ENCODE measurements at regions not wholly inside any gene's neighbourhood (a gene's known extent, or its start where the extent isn't known, plus 50 kb on each side); places are given as distances from the start of the nearest gene placed in this dataset.

- H3K4me3 ChIP-seq (ENCODE audit: control insufficient read depth, low read depth, low read length) = no peak overlapping the region
- DNase-seq (ENCODE audit: low read depth) = no peak
- TF ChIP-seq CTCF (conservative IDR thresholded peaks at IDR 0.05; ENCODE audit: control insufficient read depth, insufficient read depth, low read depth, low read length) = no peak
Observed at GRCh38 chr5:154562244-154562880, 84.3 kb upstream of the HAND1 start.

- DNase-seq (ENCODE audit: low read depth) = no peak
- no peak for TF ChIP-seq CTCF (conservative IDR thresholded peaks at IDR 0.05; ENCODE audit: control insufficient read depth, insufficient read depth, low read depth, low read length)
- no peak overlapping the region for H3K4me3 ChIP-seq (ENCODE audit: control insufficient read depth, low read depth, low read length)
Observed at GRCh38 chr5:154559398-154560276, 81.6 kb upstream of the HAND1 start.

GRCh38 chr5:154557548-154557947, 79.5 kb upstream of the HAND1 start:
- DNase-seq (ENCODE audit: low read depth) = no peak
- H3K4me3 ChIP-seq (ENCODE audit: control insufficient read depth, low read depth, low read length) = no peak overlapping the region
- no peak for TF ChIP-seq CTCF (conservative IDR thresholded peaks at IDR 0.05; ENCODE audit: control insufficient read depth, insufficient read depth, low read depth, low read length)

- DNase-seq (ENCODE audit: low read depth) = peak; percentile 24
- no peak overlapping the region for H3K4me3 ChIP-seq (ENCODE audit: control insufficient read depth, low read depth, low read length)
- no peak for TF ChIP-seq CTCF (conservative IDR thresholded peaks at IDR 0.05; ENCODE audit: control insufficient read depth, insufficient read depth, low read depth, low read length)
Observed at GRCh38 chr5:154547551-154547950, 69.5 kb upstream of the HAND1 start.

GRCh38 chr5:154546719-154547118, 68.7 kb upstream of the HAND1 start:
- H3K4me3 ChIP-seq (ENCODE audit: control insufficient read depth, low read depth, low read length) = no peak overlapping the region
- no peak for TF ChIP-seq CTCF (conservative IDR thresholded peaks at IDR 0.05; ENCODE audit: control insufficient read depth, insufficient read depth, low read depth, low read length)

GRCh38 chr5:154544646-154545045, 66.6 kb upstream of the HAND1 start:
- no peak for TF ChIP-seq CTCF (conservative IDR thresholded peaks at IDR 0.05; ENCODE audit: control insufficient read depth, insufficient read depth, low read depth, low read length)

More at GRCh38 chr5:154546719-154547118, 68.7 kb upstream of the HAND1 start:
- no peak for DNase-seq (ENCODE audit: low read depth)

More at GRCh38 chr5:154544646-154545045, 66.6 kb upstream of the HAND1 start:
- no peak overlapping the region for H3K4me3 ChIP-seq (ENCODE audit: control insufficient read depth, low read depth, low read length)
- DNase-seq (ENCODE audit: low read depth) = no peak
